IMR-90 (cell line): ENCODE measurements at regions not wholly inside any gene's neighbourhood (a gene's known extent, or its start where the extent isn't known, plus 50 kb on each side); places are given as distances from the start of the nearest gene placed in this dataset.

Experiments
- ATAC-seq: fragments of 200-7000 bp; cut with Tn5 transposase; 2 replicates; pipeline ENCODE4 v1.9.1; 2020; ENCODE audit warnings: low read depth, mild to moderate bottlenecking, moderate library complexity
- BruUV-seq: library from RNA; stranded (reverse); fragments of 400-500 nt; replicated peaks from 2 replicates; lab custom pipeline; 2021; lab: Mats Ljungman, UMichigan
- CTCF ChIA-PET: fragments of 300-600 bp; formaldehyde crosslinking; extraction: SDS; loops from one replicate; lab custom pipeline; 2021; ENCODE audit warnings: antibody characterized with exemption; lab: Yijun Ruan, JAX
- POLR2A ChIA-PET: fragments of 300-600 bp; sonication (Branson Sonifier 250); formaldehyde crosslinking; loops from one replicate; lab custom pipeline; 2022; ENCODE audit warnings: antibody characterized with exemption; ENCODE audit not compliant: unreplicated experiment; lab: Charles Lee
- DNase-seq: peaks from one replicate; pipeline ENCODE4 v3.0.0; 2013
- H2AFZ ChIP-seq: replicated peaks from 2 replicates; pipeline ENCODE3; 2013; ENCODE audit warnings: low read length, mild to moderate bottlenecking; ENCODE audit not compliant: poor library complexity
- H2AK5ac ChIP-seq: 2 replicates; pipeline ENCODE4 v1.6.1; 2013; ENCODE audit warnings: low read depth, low read length, inconsistent platforms
- H2AK9ac ChIP-seq: replicated peaks from 2 replicates; pipeline ENCODE3; 2013; ENCODE audit warnings: mild to moderate bottlenecking, low read depth, low read length, moderate library complexity; ENCODE audit not compliant: poor library complexity
- H2BK120ac ChIP-seq: 2 replicates; pipeline ENCODE4 v1.6.1; 2013; ENCODE audit warnings: low read depth, low read length, inconsistent platforms
- H2BK15ac ChIP-seq: 3 replicates; pipeline ENCODE4 v1.6.1; 2013; ENCODE audit warnings: low read depth, low read length, inconsistent platforms
- H2BK20ac ChIP-seq: 2 replicates; pipeline ENCODE4 v1.6.1; 2013; ENCODE audit warnings: low read depth, mild to moderate bottlenecking, inconsistent platforms, low read length, moderate library complexity
- H2BK5ac ChIP-seq: 2 replicates; pipeline ENCODE4 v1.6.1; 2013; ENCODE audit warnings: mild to moderate bottlenecking, low read depth, low read length, inconsistent platforms; ENCODE audit not compliant: poor library complexity, severe bottlenecking
- H3K14ac ChIP-seq: replicated peaks from 2 replicates; pipeline ENCODE4 v1.6.1; 2013; ENCODE audit warnings: low read depth, low read length, inconsistent platforms
- H3K18ac ChIP-seq: 2 replicates; pipeline ENCODE4 v1.6.1; 2013; ENCODE audit warnings: low read depth, low read length, control low read depth
- H3K23ac ChIP-seq: 2 replicates; pipeline ENCODE4 v1.6.1; 2013; ENCODE audit warnings: low read depth, low read length, inconsistent platforms
- H3K27ac ChIP-seq: 2 replicates; pipeline ENCODE4 v1.5.1; 2013; ENCODE audit warnings: mild to moderate bottlenecking, control low read depth, low read length; ENCODE audit not compliant: insufficient read depth
- H3K27me3 ChIP-seq: 2 replicates; pipeline ENCODE4 v1.6.1; 2013; ENCODE audit warnings: low read length; ENCODE audit not compliant: control insufficient read depth, insufficient read depth
- H3K36me3 ChIP-seq: 2 replicates; pipeline ENCODE4 v1.6.1; 2013; ENCODE audit warnings: low read length, mixed read lengths; ENCODE audit not compliant: control insufficient read depth, insufficient read depth
- H3K4ac ChIP-seq: 2 replicates; pipeline ENCODE4 v1.6.1; 2013; ENCODE audit warnings: low read depth, low read length, inconsistent platforms
- H3K4me1 ChIP-seq: 2 replicates; pipeline ENCODE4 v1.6.1; 2013; ENCODE audit warnings: low read length, mixed read lengths; ENCODE audit not compliant: control insufficient read depth, insufficient read depth
- H3K4me2 ChIP-seq: 2 replicates; pipeline ENCODE4 v1.6.1; 2013; ENCODE audit warnings: low read depth, mild to moderate bottlenecking, control low read depth, low read length, moderate library complexity
- H3K4me3 ChIP-seq: 2 replicates; pipeline ENCODE4 v1.5.1; 2013; ENCODE audit warnings: low read depth, mild to moderate bottlenecking, control low read depth, low read length, moderate library complexity; ENCODE audit not compliant: insufficient read depth
- H3K56ac ChIP-seq: 2 replicates; pipeline ENCODE4 v1.6.1; 2013; ENCODE audit warnings: low read length, inconsistent platforms; ENCODE audit not compliant: insufficient read depth; ENCODE audit errors: extremely low read depth
- H3K79me1 ChIP-seq, 2 experiments: 2 replicates each; pipeline ENCODE4 v1.6.1; 2013; ENCODE audit warnings: low read length in 2 of 2, inconsistent platforms in 1 of 2, low read depth in 1 of 2
- H3K9ac ChIP-seq: 2 replicates; pipeline ENCODE4 v1.6.1; 2013; ENCODE audit warnings: low read depth, low read length, control low read depth
- H3K9me1 ChIP-seq: 2 replicates; pipeline ENCODE4 v1.6.1; 2013; ENCODE audit warnings: low read length, inconsistent platforms; ENCODE audit not compliant: insufficient read depth
- H3K9me3 ChIP-seq: 2 replicates; pipeline ENCODE4 v1.6.1; 2013; ENCODE audit warnings: low read length; ENCODE audit not compliant: control insufficient read depth, insufficient read depth
- H4K20me1 ChIP-seq: 2 replicates; pipeline ENCODE4 v1.6.1; 2013; ENCODE audit warnings: low read length, inconsistent platforms; ENCODE audit not compliant: insufficient read depth
- H4K5ac ChIP-seq: 2 replicates; pipeline ENCODE4 v1.6.1; 2013; ENCODE audit warnings: mild to moderate bottlenecking, low read depth, low read length, control low read depth
- H4K8ac ChIP-seq, 2 experiments: 2 replicates each; pipeline ENCODE4 v1.6.1; 2013; ENCODE audit warnings: low read depth in 2 of 2, low read length in 2 of 2, control low read depth in 1 of 2, inconsistent platforms in 1 of 2
- H4K91ac ChIP-seq: 2 replicates; pipeline ENCODE4 v1.6.1; 2013; ENCODE audit warnings: low read depth, low read length, inconsistent platforms; ENCODE audit not compliant: insufficient read depth
- FOS ChIP-seq: fragments of 150-350 bp; IDR thresholded peaks from 2 replicates; pipeline ENCODE4 v1.6.1; 2016; ENCODE audit warnings: low read depth, low read length
- MXI1 ChIP-seq: IDR thresholded peaks from 2 replicates; pipeline ENCODE4 v1.6.1; 2012; ENCODE audit warnings: low read depth, mild to moderate bottlenecking, low read length, moderate library complexity, borderline replicate concordance
- POLR2A ChIP-seq: IDR thresholded peaks from 2 replicates; pipeline ENCODE4 v1.6.1; 2012; ENCODE audit warnings: mild to moderate bottlenecking, low read depth, low read length
- RAD21 ChIP-seq: IDR thresholded peaks from 2 replicates; pipeline ENCODE4 v1.6.1; 2012; ENCODE audit warnings: low read length, improper control_type of control experiment
- RCOR1 ChIP-seq: IDR thresholded peaks from 2 replicates; pipeline ENCODE4 v1.6.1; 2012; ENCODE audit warnings: mild to moderate bottlenecking, low read length, improper control_type of control experiment; ENCODE audit not compliant: insufficient replicate concordance
- RFX5 ChIP-seq: IDR thresholded peaks from 2 replicates; pipeline ENCODE4 v1.8.0; 2012; ENCODE audit warnings: low read depth, mild to moderate bottlenecking, low read length, moderate library complexity
- WGBS, 2 experiments: methylation state at CpG; one replicate each; pipeline versions ENCODE4 v1.1.5 to v1.1.7; 2013; ENCODE audit warnings: missing lambda C conversion rate in 2 of 2; ENCODE audit not compliant: insufficient read length in 1 of 2; ENCODE audit errors: extremely low coverage in 2 of 2; 5-methylcytosine and 5-hydroxymethylcytosine counted together
- dilution Hi-C: fragments of 300-500 bp; cut with HindIII; formaldehyde crosslinking; loops from one replicate; pipeline ENCODE4 v1.14.3; 2018; ENCODE audit warnings: low sequenced_read_pairs; ENCODE audit not compliant: unreplicated experiment
- in situ Hi-C: fragments of 300-500 bp; cut with MboI; formaldehyde crosslinking; loops from 3 replicates; pipeline ENCODE4 v1.14.3; 2019; ENCODE audit warnings: low sequenced_read_pairs, inconsistent platforms, mixed read lengths
- intact Hi-C: fragments of 100-400 bp; cut with micrococcal nuclease; formaldehyde crosslinking; loops from 2 replicates; pipeline ENCODE4 v1.10.0; 2022

- Histone ChIP-seq H3K4ac (no peak overlapping the region), H3K9me1 (no peaks in the 10 kb centered on the region), H3K56ac (no peak overlapping the region), H3K79me1 (no peaks in the 10 kb centered on the region), H3K9ac (no peak overlapping the region), H4K8ac (no peak overlapping the region), H3K27me3 (no peaks in the 10 kb centered on the region), H3K4me1 (no peaks in the 10 kb centered on the region), H3K4me2 (no peak overlapping the region), H3K4me3 (no peak overlapping the region), H2AFZ (no peak overlapping the region), H4K20me1 (no peaks in the 10 kb centered on the region), H2BK20ac (no peak overlapping the region), H3K18ac (no peak overlapping the region), H2AK5ac (no peak overlapping the region), H3K23ac (no peak overlapping the region), H3K27ac (no peak overlapping the region), H2BK120ac (no peak overlapping the region), H2AK9ac (no peak overlapping the region), H4K91ac (no peak overlapping the region), H3K14ac (no peak overlapping the region), H3K36me3 (no peaks in the 10 kb centered on the region), H3K9me3 (peaks cover 31% of the 10 kb centered on the region), H2BK5ac (no peak overlapping the region), H4K5ac (no peak overlapping the region), H2BK15ac (no peak overlapping the region)
- dilution Hi-C loops (no loop called here), in situ Hi-C loops (no loop called here), intact Hi-C loops (no loop called here)
- WGBS, 2 experiments, result 87% methylated on average over 24 of the region's 26 CpGs; no CpG with 5 or more reads in 1 of the 2 experiments
- TF ChIP-seq RFX5 (no peak), RAD21 (no peak), MXI1 (no peak), RCOR1 (no peak), POLR2A (no peak), FOS (no peak)
- DNase-seq (no peak), ATAC-seq (no peak)
- ChIA-PET POLR2A (no interaction called here), CTCF (no interaction called here)
- BruUV-seq, result no TSS peak
Observed at GRCh38 chr10:131625041-131625440, 275.8 kb upstream of the PPP2R2D start.
